GM12891 (cell line): ENCODE measurements at regions not wholly inside any gene's neighbourhood (a gene's known extent, or its start where the extent isn't known, plus 50 kb on each side); places are given as distances from the start of the nearest gene placed in this dataset.

ENCODE experiments used
- POLR2A ChIP-seq: IDR thresholded peaks from 2 replicates; pipeline ENCODE4 v1.6.1; 2011; ENCODE audit warnings: low read depth, low read length, control low read depth
- TAF1 ChIP-seq: IDR thresholded peaks from 2 replicates; pipeline ENCODE4 v1.6.1; 2011; ENCODE audit warnings: low read depth, low read length, control low read depth

GRCh38 chr21:38042246-38042645 is 126.0 kb upstream of the KCNJ6 start:
- no peak for TF ChIP-seq POLR2A
- no peak for TF ChIP-seq TAF1
